Endothelial cell (in vitro differentiated cells): ENCODE measurements at regions not wholly inside any gene's neighbourhood (a gene's known extent, or its start where the extent isn't known, plus 50 kb on each side); places are given as distances from the start of the nearest gene placed in this dataset.

Experiments
- DNase-seq: peaks from one replicate; pipeline ENCODE4 v3.0.0; 2021; ENCODE audit warnings: low spot score
- H3K27ac Mint-ChIP-seq: one replicate; pipeline ENCODE4 v1.8.0; 2021; ENCODE audit warnings: mixed read lengths, inconsistent platforms; ENCODE audit not compliant: unreplicated experiment
- H3K27me3 Mint-ChIP-seq: one replicate; pipeline ENCODE4 v1.8.0; 2021; ENCODE audit warnings: mild to moderate bottlenecking, moderate library complexity, mixed read lengths, inconsistent platforms; ENCODE audit not compliant: unreplicated experiment
- H3K36me3 Mint-ChIP-seq: one replicate; pipeline ENCODE4 v1.8.0; 2021; ENCODE audit warnings: mild to moderate bottlenecking, low read depth, mixed read lengths, inconsistent platforms; ENCODE audit not compliant: unreplicated experiment
- H3K4me1 Mint-ChIP-seq: one replicate; pipeline ENCODE4 v1.8.0; 2021; ENCODE audit warnings: mild to moderate bottlenecking, mixed read lengths, inconsistent platforms; ENCODE audit not compliant: unreplicated experiment
- H3K4me3 Mint-ChIP-seq: one replicate; pipeline ENCODE4 v1.8.0; 2021; ENCODE audit warnings: mild to moderate bottlenecking, mixed read lengths, inconsistent platforms; ENCODE audit not compliant: unreplicated experiment
- H3K9me3 Mint-ChIP-seq: one replicate; pipeline ENCODE4 v1.8.0; 2021; ENCODE audit warnings: mixed read lengths, inconsistent platforms; ENCODE audit not compliant: unreplicated experiment
- CTCF ChIP-seq: fragments of 200-600 bp; sonication (generic); IDR thresholded peaks from one replicate; pipeline ENCODE4 v1.5.0; 2021; ENCODE audit warnings: antibody characterized with exemption; ENCODE audit not compliant: unreplicated experiment

GRCh38 chr11:86185381-86185750 is 59.2 kb upstream of the EED start:
- H3K4me1 Mint-ChIP-seq = peaks cover 8% of the 10 kb centered on the region
- H3K9me3 Mint-ChIP-seq = no peaks in the 10 kb centered on the region
- H3K27me3 Mint-ChIP-seq = no peaks in the 10 kb centered on the region
- no peak overlapping the region for H3K4me3 Mint-ChIP-seq
- H3K27ac Mint-ChIP-seq = no peak overlapping the region
- TF ChIP-seq CTCF = no peak
- no peaks in the 10 kb centered on the region for H3K36me3 Mint-ChIP-seq
- DNase-seq = no peak

- H3K4me3 Mint-ChIP-seq = no peak overlapping the region
- H3K9me3 Mint-ChIP-seq = no peaks in the 10 kb centered on the region
- no peaks in the 10 kb centered on the region for H3K27me3 Mint-ChIP-seq
- DNase-seq = no peak
- H3K4me1 Mint-ChIP-seq = peaks cover 8% of the 10 kb centered on the region
- no peak overlapping the region for H3K27ac Mint-ChIP-seq
- no peak for TF ChIP-seq CTCF
- H3K36me3 Mint-ChIP-seq = no peaks in the 10 kb centered on the region
These were observed 59.7 kb upstream of the EED start for GRCh38 chr11:86184728-86185380.

GRCh38 chr11:86183694-86184093 is 60.9 kb upstream of the EED start:
- H3K27me3 Mint-ChIP-seq = no peaks in the 10 kb centered on the region
- no peak overlapping the region for H3K27ac Mint-ChIP-seq
- DNase-seq = no peak
- peaks cover 13% of the 10 kb centered on the region for H3K4me1 Mint-ChIP-seq
- TF ChIP-seq CTCF = no peak
- H3K9me3 Mint-ChIP-seq = no peaks in the 10 kb centered on the region
- H3K4me3 Mint-ChIP-seq = no peak overlapping the region
- H3K36me3 Mint-ChIP-seq = no peaks in the 10 kb centered on the region

- Mint-ChIP-seq H3K27ac (no peak overlapping the region), H3K9me3 (no peaks in the 10 kb centered on the region), H3K4me1 (peaks cover 15% of the 10 kb centered on the region), H3K4me3 (no peak overlapping the region), H3K36me3 (no peaks in the 10 kb centered on the region), H3K27me3 (no peaks in the 10 kb centered on the region)
- no peak for TF ChIP-seq CTCF
- DNase-seq = no peak
These were observed 61.5 kb upstream of the EED start for GRCh38 chr11:86182976-86183584.

- no peak for TF ChIP-seq CTCF
- no peaks in the 10 kb centered on the region for H3K27me3 Mint-ChIP-seq
- no peak for DNase-seq
- H3K9me3 Mint-ChIP-seq = no peaks in the 10 kb centered on the region
- no peaks in the 10 kb centered on the region for H3K36me3 Mint-ChIP-seq
- H3K27ac Mint-ChIP-seq = no peak overlapping the region
- H3K4me3 Mint-ChIP-seq = no peak overlapping the region
- H3K4me1 Mint-ChIP-seq = peaks cover 18% of the 10 kb centered on the region
These were observed 63.2 kb upstream of the EED start for GRCh38 chr11:86181379-86181778.
